Spleen (tissue), 11 donors: ENCODE measurements at regions not wholly inside any gene's neighbourhood (a gene's known extent, or its start where the extent isn't known, plus 50 kb on each side); places are given as distances from the start of the nearest gene placed in this dataset.

ENCODE experiments used
- DNase-seq: peaks from one replicate; pipeline ENCODE4 v3.0.0-alpha.2; 2020
- H3K27ac ChIP-seq, 8 donors: fragments of 200-600 bp; sonication (generic) in 7 of 8; 1 replicate in 4 of 8; 2 replicates in 4 of 8; pipeline versions ENCODE4 v1.5.0 to v1.8.0; 2016 to 2021; ENCODE audit warnings: inconsistent platforms in 4 of 8, mild to moderate bottlenecking in 4 of 8, moderate library complexity in 1 of 8
- H3K27me3 ChIP-seq, 7 donors: fragments of 200-600 bp; sonication (generic) in 6 of 7; replicated peaks in 1 of 7; 1 replicate in 4 of 7; 2 replicates in 3 of 7; pipeline versions ENCODE4 v1.5.0 to v1.8.0; 2016 to 2021; ENCODE audit warnings: inconsistent platforms in 3 of 7, mild to moderate bottlenecking in 1 of 7
- H3K36me3 ChIP-seq, 6 donors: fragments of 200-600 bp; sonication (generic) in 5 of 6; 1 replicate in 4 of 6; 2 replicates in 2 of 6; pipeline versions ENCODE4 v1.5.0 to v1.8.0; 2016 to 2021; ENCODE audit warnings: inconsistent platforms in 2 of 6
- H3K4me1 ChIP-seq, 6 donors: fragments of 200-600 bp; sonication (generic) in 5 of 6; 1 replicate in 3 of 6; 2 replicates in 3 of 6; pipeline versions ENCODE4 v1.5.0 to v1.8.0; 2016 to 2021; ENCODE audit warnings: inconsistent platforms in 3 of 6
- H3K4me3 ChIP-seq, 8 donors: fragments of 200-600 bp; sonication (generic) in 7 of 8; 1 replicate in 4 of 8; 2 replicates in 4 of 8; pipeline versions ENCODE4 v1.5.0 to v1.8.0; 2016 to 2021; ENCODE audit warnings: inconsistent platforms in 4 of 8, mild to moderate bottlenecking in 4 of 8, moderate library complexity in 2 of 8
- H3K9me3 ChIP-seq, 8 donors: fragments of 200-600 bp; sonication (generic) in 7 of 8; 1 replicate in 4 of 8; 2 replicates in 4 of 8; pipeline versions ENCODE4 v1.5.0 to v1.8.0; 2016 to 2021; ENCODE audit warnings: inconsistent platforms in 4 of 8
- CTCF ChIP-seq, 11 experiments: fragments of 200-600 bp in 7 of 11; fragments of 450-650 bp in 4 of 11; sonication (generic) in 4 of 11; IDR thresholded peaks in 8 of 11; conservative IDR thresholded peaks in 3 of 11; 1 replicate in 7 of 11; 2 replicates in 4 of 11; pipeline versions ENCODE4 v1.4.0 to v1.8.0; 2016 to 2021; ENCODE audit warnings: antibody characterized with exemption in 11 of 11, inconsistent platforms in 4 of 11, mild to moderate bottlenecking in 1 of 11
- POLR2A ChIP-seq, 3 donors: fragments of 450-650 bp; IDR thresholded peaks; one replicate each; pipeline ENCODE4 v1.5.1; 2017; ENCODE audit warnings: antibody characterized with exemption in 3 of 3, mild to moderate bottlenecking in 1 of 3
- POLR2AphosphoS5 ChIP-seq, 3 donors: sonication (generic); formaldehyde crosslinking; IDR thresholded peaks; one replicate each; pipeline ENCODE4 v1.5.1; 2017; ENCODE audit warnings: antibody characterized with exemption in 3 of 3
- WGBS, 5 donors: extraction: QIAGEN DNeasy Blood & Tissue Kit in 3 of 5; methylation state at CpG; one replicate each; pipeline versions ENCODE4 v1.1.5 to v1.1.7; 2013 to 2018; 5-methylcytosine and 5-hydroxymethylcytosine counted together
- intact Hi-C: fragments of 100-400 bp; cut with DNase I; formaldehyde crosslinking; loops from one replicate; pipeline ENCODE4 v1.15.0; 2023; ENCODE audit warnings: low total_unique reads
- donor health status: healthy with polysubstance abuse.
- donor health status: DM: no; HTN: no; CAD: no; lungs with moderate emphysema.
- donor health status: DM: no; HTN: no; CAD: no.
- donor health status: Bipolar disorder and iron deficiency.
- donor health status: healthy.
- donor health status: DM: no; HTN: no; CAD: no.
- donor health status: DM: yes; HTN: yes; CAD: no.

DNA sequence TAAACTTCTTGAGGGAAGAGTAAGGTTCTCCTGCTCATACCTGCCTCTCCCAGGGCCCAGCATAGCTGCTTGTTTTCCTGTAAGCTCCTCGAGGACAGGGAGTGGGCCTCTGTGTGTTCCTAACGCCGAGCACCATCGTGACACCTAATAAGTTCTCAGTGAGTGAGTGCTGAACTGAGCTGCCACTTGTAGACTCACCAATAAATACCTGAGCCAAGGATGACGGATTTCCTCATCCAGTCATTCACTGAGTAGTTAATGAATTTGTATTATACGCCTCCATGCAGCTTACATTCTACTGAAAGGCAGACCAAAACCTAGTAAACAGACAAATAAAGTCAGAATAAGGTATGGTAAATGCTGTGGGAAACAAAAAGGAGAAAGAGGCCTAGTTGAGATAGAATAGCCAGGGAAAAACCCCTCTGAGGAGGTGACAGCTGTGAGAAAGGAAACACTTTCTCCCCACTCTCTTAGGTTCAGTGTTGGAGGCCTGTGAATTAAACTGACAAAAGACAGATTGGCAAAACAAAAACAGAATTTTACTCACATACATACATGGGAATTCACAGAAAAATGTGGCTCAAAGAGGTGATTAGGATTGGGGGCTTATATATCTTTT lies 138.6 kb downstream of the B3GNT2 start:
- no peaks in the 10 kb centered on the region for H3K36me3 ChIP-seq
- WGBS, 5 donors = 88 to 98% (median 91%) methylated on average over 6 of the region's 6 CpGs
- DNase-seq = no peak
- no peaks in the 10 kb centered on the region for H3K9me3 ChIP-seq
- no peak overlapping the region for H3K4me3 ChIP-seq
- TF ChIP-seq POLR2AphosphoS5 (IDR thresholded peaks at IDR 0.05) = no peak
- H3K27ac ChIP-seq = no peak overlapping the region
- intact Hi-C loops = no loop called here
- H3K4me1 ChIP-seq = no peaks in the 10 kb centered on the region
- no peaks in the 10 kb centered on the region for H3K27me3 ChIP-seq

GRCh38 chr2:62334009-62334408 lies 138.1 kb downstream of the B3GNT2 start:
- Histone ChIP-seq H3K9me3 (no peaks in the 10 kb centered on the region), H3K27me3 (no peaks in the 10 kb centered on the region), H3K36me3 (no peaks in the 10 kb centered on the region), H3K4me1 (no peaks in the 10 kb centered on the region), H3K27ac (no peak overlapping the region), H3K4me3 (no peak overlapping the region)
- intact Hi-C loops = no loop called here
- no peak for DNase-seq
- TF ChIP-seq POLR2AphosphoS5 (IDR thresholded peaks at IDR 0.05) (no peak), POLR2A (IDR thresholded peaks at IDR 0.05) (no peak), CTCF (IDR thresholded peaks at IDR 0.05 in 8 of 11, conservative IDR thresholded peaks at IDR 0.05 in 3 of 11) (no peak)
- WGBS, 5 donors = 51 to 73% (median 56%) methylated on average over 4 of the region's 4 CpGs

- intact Hi-C loops = no loop called here
Observed at GRCh38 chr2:62330959-62331358, 135.0 kb downstream of the B3GNT2 start.

DNA sequence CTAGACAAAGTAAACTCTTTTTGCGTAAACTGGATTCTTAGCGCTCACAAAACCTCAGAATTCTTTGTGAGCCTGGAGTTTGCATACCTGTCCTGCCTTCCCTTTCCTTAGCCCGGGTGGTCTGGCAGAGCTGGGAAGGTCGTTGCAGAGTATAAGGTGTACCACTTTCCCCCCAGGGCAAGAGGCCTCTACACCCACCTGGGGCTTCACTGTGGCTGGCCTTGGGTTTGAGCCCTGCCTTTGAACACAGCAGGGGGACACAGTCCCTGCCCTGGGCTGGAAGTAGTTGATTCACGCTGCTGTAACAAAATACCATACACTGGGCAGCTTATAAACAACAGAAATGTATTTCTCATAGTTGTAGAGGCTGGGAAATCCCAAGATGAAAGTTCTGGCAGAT lies 133.9 kb downstream of the B3GNT2 start:
- no peak for DNase-seq
- H3K36me3 ChIP-seq = no peaks in the 10 kb centered on the region
- H3K27ac ChIP-seq = no peak overlapping the region
- 87 to 94% (median 88%) methylated on average over 5 of the region's 5 CpGs for WGBS, 5 donors
- H3K4me1 ChIP-seq = no peaks in the 10 kb centered on the region
- intact Hi-C loops = no loop called here
- no peak overlapping the region for H3K4me3 ChIP-seq
- no peak for TF ChIP-seq CTCF (IDR thresholded peaks at IDR 0.05 in 8 of 11, conservative IDR thresholded peaks at IDR 0.05 in 3 of 11)
- TF ChIP-seq POLR2A (IDR thresholded peaks at IDR 0.05) = no peak
- TF ChIP-seq POLR2AphosphoS5 (IDR thresholded peaks at IDR 0.05) = no peak
- no peaks in the 10 kb centered on the region for H3K27me3 ChIP-seq
- peaks cover 0 to 19% (median 12%) of the 10 kb centered on the region in 8 donors for H3K9me3 ChIP-seq

More at GRCh38 chr2:62330959-62331358, 135.0 kb downstream of the B3GNT2 start:
- DNase-seq = no peak
- Histone ChIP-seq H3K9me3 (peaks cover 0 to 8% (median under 1%) of the 10 kb centered on the region in 8 donors), H3K36me3 (no peaks in the 10 kb centered on the region), H3K4me1 (no peaks in the 10 kb centered on the region), H3K4me3 (no peak overlapping the region), H3K27ac (no peak overlapping the region), H3K27me3 (no peaks in the 10 kb centered on the region)
- TF ChIP-seq POLR2AphosphoS5 (IDR thresholded peaks at IDR 0.05) = no peak
- 92 to 100% (median 96%) methylated on average over 1 of the region's 1 CpG for WGBS, 5 donors

GRCh38 chr2:62326735-62327134 lies 130.8 kb downstream of the B3GNT2 start:
- Histone ChIP-seq H3K27ac (no peak overlapping the region), H3K9me3 (peaks cover 0 to 26% (median 18%) of the 10 kb centered on the region in 8 donors), H3K27me3 (no peaks in the 10 kb centered on the region), H3K4me1 (no peaks in the 10 kb centered on the region), H3K36me3 (no peaks in the 10 kb centered on the region), H3K4me3 (no peak overlapping the region)
- intact Hi-C loops = no loop called here
- TF ChIP-seq POLR2AphosphoS5 (IDR thresholded peaks at IDR 0.05) (no peak), POLR2A (IDR thresholded peaks at IDR 0.05) (no peak), CTCF (IDR thresholded peaks at IDR 0.05 in 8 of 11, conservative IDR thresholded peaks at IDR 0.05 in 3 of 11) (no peak)
- DNase-seq = no peak
- WGBS, 5 donors = 76 to 84% (median 78%) methylated on average over 1 of the region's 1 CpG
